Lower leg skin (tissue), 3 donors: ENCODE measurements at regions not wholly inside any gene's neighbourhood (a gene's known extent, or its start where the extent isn't known, plus 50 kb on each side); places are given as distances from the start of the nearest gene placed in this dataset.

Experiments
- POLR2A ChIP-seq, 2 donors: fragments of 450-650 bp; IDR thresholded peaks; one replicate each; pipeline ENCODE4 v1.6.1; 2016 to 2017; ENCODE audit warnings: antibody characterized with exemption in 2 of 2, mild to moderate bottlenecking in 1 of 2, moderate library complexity in 1 of 2
- TF ChIP-seq, protein P1 (sequence below), 3 donors: fragments of 450-650 bp; IDR thresholded peaks; one replicate each; pipeline ENCODE4 v1.5.1; 2016; ENCODE audit warnings: antibody characterized with exemption in 3 of 3, mild to moderate bottlenecking in 3 of 3, moderate library complexity in 2 of 3

GRCh38 chr3:14322001-14322400 is 80.4 kb upstream of the SLC6A6 start:
- TF ChIP-seq, protein P1, sequence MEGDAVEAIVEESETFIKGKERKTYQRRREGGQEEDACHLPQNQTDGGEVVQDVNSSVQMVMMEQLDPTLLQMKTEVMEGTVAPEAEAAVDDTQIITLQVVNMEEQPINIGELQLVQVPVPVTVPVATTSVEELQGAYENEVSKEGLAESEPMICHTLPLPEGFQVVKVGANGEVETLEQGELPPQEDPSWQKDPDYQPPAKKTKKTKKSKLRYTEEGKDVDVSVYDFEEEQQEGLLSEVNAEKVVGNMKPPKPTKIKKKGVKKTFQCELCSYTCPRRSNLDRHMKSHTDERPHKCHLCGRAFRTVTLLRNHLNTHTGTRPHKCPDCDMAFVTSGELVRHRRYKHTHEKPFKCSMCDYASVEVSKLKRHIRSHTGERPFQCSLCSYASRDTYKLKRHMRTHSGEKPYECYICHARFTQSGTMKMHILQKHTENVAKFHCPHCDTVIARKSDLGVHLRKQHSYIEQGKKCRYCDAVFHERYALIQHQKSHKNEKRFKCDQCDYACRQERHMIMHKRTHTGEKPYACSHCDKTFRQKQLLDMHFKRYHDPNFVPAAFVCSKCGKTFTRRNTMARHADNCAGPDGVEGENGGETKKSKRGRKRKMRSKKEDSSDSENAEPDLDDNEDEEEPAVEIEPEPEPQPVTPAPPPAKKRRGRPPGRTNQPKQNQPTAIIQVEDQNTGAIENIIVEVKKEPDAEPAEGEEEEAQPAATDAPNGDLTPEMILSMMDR (IDR thresholded peaks at IDR 0.05): no peak
- TF ChIP-seq POLR2A (IDR thresholded peaks at IDR 0.05): no peak
